ENCODE measurements at regions not wholly inside any gene's neighbourhood (a gene's known extent, or its start where the extent isn't known, plus 50 kb on each side); places are given as distances from the start of the nearest gene placed in this dataset.

- H3K4me3 Mint-ChIP-seq = no peak overlapping the region
- H3K4me1 Mint-ChIP-seq = no peaks in the 10 kb centered on the region
- no peaks in the 10 kb centered on the region for H3K36me3 ChIP-seq (ENCODE audit: control insufficient read depth, insufficient read depth, low read length)
- no peaks in the 10 kb centered on the region for H3K9me3 ChIP-seq (ENCODE audit: control insufficient read depth, low read length)
- H3K9me3 Mint-ChIP-seq = no peaks in the 10 kb centered on the region
- peaks cover 22% of the 10 kb centered on the region for H3K27me3 Mint-ChIP-seq (ENCODE audit: insufficient read depth)
- no peak for DNase-seq
- H3K36me3 Mint-ChIP-seq (ENCODE audit: low read depth) = no peaks in the 10 kb centered on the region
- H3K4me3 ChIP-seq (ENCODE audit: low read length) = no peak overlapping the region
- TF ChIP-seq CTCF (conservative IDR thresholded peaks at IDR 0.05) = no peak
- no peak overlapping the region for H3K27ac ChIP-seq (ENCODE audit: low read depth, low read length)
- no peaks in the 10 kb centered on the region for H3K4me1 ChIP-seq (ENCODE audit: control insufficient read depth, insufficient read depth, low read length)
- peaks cover 8% of the 10 kb centered on the region for H3K27me3 ChIP-seq (ENCODE audit: control insufficient read depth, insufficient read depth, low read length, poor library complexity, severe bottlenecking)
- no peak overlapping the region for H3K9ac ChIP-seq (ENCODE audit: extremely low read depth, low read length, poor library complexity, severe bottlenecking)
- 84 to 92% methylated on average over 2 to 4 of the region's 4 CpGs for WGBS, 2 experiments (ENCODE audit: insufficient coverage in 1 of 2, insufficient read length in 1 of 2)
- H3K27ac Mint-ChIP-seq = no peak overlapping the region
Observed at GRCh38 chr18:26635466-26635865, 87.1 kb upstream of the KCTD1 start.

DNA sequence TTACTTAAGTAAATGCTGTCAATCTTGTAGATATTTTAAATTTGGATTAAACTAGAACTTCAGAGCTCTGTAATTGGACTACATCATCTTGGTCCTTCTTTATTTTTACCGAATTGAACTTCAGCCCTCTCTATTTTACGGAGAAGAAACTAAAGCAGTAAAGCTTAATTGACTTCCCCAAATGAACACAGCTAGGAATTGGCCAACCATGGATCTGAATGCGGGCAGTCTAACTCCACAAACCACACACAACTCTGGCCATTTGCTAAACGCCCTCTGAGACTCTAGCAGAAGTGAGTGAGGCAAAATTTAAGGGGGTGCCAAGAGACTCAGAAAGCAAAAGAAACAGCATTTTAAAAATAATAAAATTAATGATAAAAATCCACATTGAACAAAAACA is 86.3 kb upstream of the KCTD1 start:
- Histone ChIP-seq H3K9me3 (ENCODE audit: control insufficient read depth, low read length) (no peaks in the 10 kb centered on the region), H3K36me3 (ENCODE audit: control insufficient read depth, insufficient read depth, low read length) (no peaks in the 10 kb centered on the region), H3K9ac (ENCODE audit: extremely low read depth, low read length, poor library complexity, severe bottlenecking) (no peak overlapping the region), H3K27me3 (ENCODE audit: control insufficient read depth, insufficient read depth, low read length, poor library complexity, severe bottlenecking) (peaks cover 8% of the 10 kb centered on the region), H3K4me1 (ENCODE audit: control insufficient read depth, insufficient read depth, low read length) (no peaks in the 10 kb centered on the region), H3K4me3 (ENCODE audit: low read length) (no peak overlapping the region), H3K27ac (ENCODE audit: low read depth, low read length) (no peak overlapping the region)
- H3K4me3 Mint-ChIP-seq = no peak overlapping the region
- H3K36me3 Mint-ChIP-seq (ENCODE audit: low read depth) = no peaks in the 10 kb centered on the region
- H3K9me3 Mint-ChIP-seq = no peaks in the 10 kb centered on the region
- H3K4me1 Mint-ChIP-seq = no peaks in the 10 kb centered on the region
- H3K27ac Mint-ChIP-seq = no peak overlapping the region
- 81 to 92% methylated on average over 2 to 4 of the region's 4 CpGs for WGBS, 2 experiments (ENCODE audit: insufficient coverage in 1 of 2, insufficient read length in 1 of 2)
- peaks cover 27% of the 10 kb centered on the region for H3K27me3 Mint-ChIP-seq (ENCODE audit: insufficient read depth)
- no peak for TF ChIP-seq CTCF (conservative IDR thresholded peaks at IDR 0.05)
- no peak for DNase-seq

GRCh38 chr18:26631135-26631534 is 82.8 kb upstream of the KCTD1 start:
- no peak overlapping the region for H3K27ac Mint-ChIP-seq
- Histone ChIP-seq H3K9ac (ENCODE audit: extremely low read depth, low read length, poor library complexity, severe bottlenecking) (no peak overlapping the region), H3K9me3 (ENCODE audit: control insufficient read depth, low read length) (no peaks in the 10 kb centered on the region), H3K4me1 (ENCODE audit: control insufficient read depth, insufficient read depth, low read length) (no peaks in the 10 kb centered on the region), H3K4me3 (ENCODE audit: low read length) (no peak overlapping the region), H3K27ac (ENCODE audit: low read depth, low read length) (no peak overlapping the region), H3K36me3 (ENCODE audit: control insufficient read depth, insufficient read depth, low read length) (no peaks in the 10 kb centered on the region), H3K27me3 (ENCODE audit: control insufficient read depth, insufficient read depth, low read length, poor library complexity, severe bottlenecking) (no peaks in the 10 kb centered on the region)
- H3K4me3 Mint-ChIP-seq = no peak overlapping the region
- H3K9me3 Mint-ChIP-seq = peaks cover 10% of the 10 kb centered on the region
- H3K4me1 Mint-ChIP-seq = no peaks in the 10 kb centered on the region
- 40% methylated on average over 1 of the region's 1 CpG; no CpG with 5 or more reads in 1 of the 2 experiments for WGBS, 2 experiments (ENCODE audit: insufficient coverage in 1 of 2, insufficient read length in 1 of 2)
- no peak for DNase-seq
- H3K36me3 Mint-ChIP-seq (ENCODE audit: low read depth) = no peaks in the 10 kb centered on the region
- H3K27me3 Mint-ChIP-seq (ENCODE audit: insufficient read depth) = peaks cover 38% of the 10 kb centered on the region
- no peak for TF ChIP-seq CTCF (conservative IDR thresholded peaks at IDR 0.05)
